Panc1 (cell line): ENCODE measurements at regions not wholly inside any gene's neighbourhood (a gene's known extent, or its start where the extent isn't known, plus 50 kb on each side); places are given as distances from the start of the nearest gene placed in this dataset.

ENCODE experiments used
- CTCF ChIP-seq: fragments of 450-650 bp; IDR thresholded peaks from 2 replicates; pipeline ENCODE4 v1.5.1; 2017; ENCODE audit warnings: mild to moderate bottlenecking
- SIN3A ChIP-seq: IDR thresholded peaks from 2 replicates; pipeline ENCODE4 v1.6.1; 2012; ENCODE audit warnings: low read depth, mild to moderate bottlenecking, low read length, moderate library complexity, borderline replicate concordance; ENCODE audit not compliant: insufficient read depth

- TF ChIP-seq CTCF (no peak), SIN3A (no peak)
Observed at GRCh38 chr4:173745765-173746164, 215.7 kb upstream of the HAND2 start.
